G401 (cell line): ENCODE measurements at regions not wholly inside any gene's neighbourhood (a gene's known extent, or its start where the extent isn't known, plus 50 kb on each side); places are given as distances from the start of the nearest gene placed in this dataset.
A peak's percentile ranks its signal among the peaks of the same experiment; 100 is the strongest.

Experiments
- DNase-seq: peaks from one replicate; pipeline ENCODE4 v3.0.0-alpha.2; 2015; ENCODE audit warnings: low spot score
- in situ Hi-C: cut with HindIII; loops from 2 replicates; pipeline ENCODE4 v1.10.0; 2016; ENCODE audit warnings: low sequenced_read_pairs, mixed read lengths

DNA sequence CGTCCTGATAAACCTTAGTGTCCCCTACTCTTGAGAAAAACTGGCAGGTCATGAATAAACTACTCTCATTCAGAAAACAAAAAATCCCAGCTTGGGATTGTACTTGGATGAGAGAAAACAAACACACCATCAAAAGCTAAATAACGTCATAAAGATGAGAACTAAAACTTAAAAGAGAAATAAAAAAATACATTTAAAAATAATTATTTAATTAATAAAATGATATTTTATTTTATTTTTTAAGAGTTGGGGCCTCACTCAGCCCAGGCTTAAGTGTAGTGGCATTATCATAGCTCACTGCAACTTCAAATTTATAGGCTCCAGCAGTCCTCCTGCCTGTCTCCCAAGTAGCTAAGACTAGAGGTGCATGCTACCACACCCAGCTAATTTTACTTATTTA is 125.4 kb upstream of the CA10 start:
- in situ Hi-C loops = no loop called here
- DNase-seq = no peak

DNA sequence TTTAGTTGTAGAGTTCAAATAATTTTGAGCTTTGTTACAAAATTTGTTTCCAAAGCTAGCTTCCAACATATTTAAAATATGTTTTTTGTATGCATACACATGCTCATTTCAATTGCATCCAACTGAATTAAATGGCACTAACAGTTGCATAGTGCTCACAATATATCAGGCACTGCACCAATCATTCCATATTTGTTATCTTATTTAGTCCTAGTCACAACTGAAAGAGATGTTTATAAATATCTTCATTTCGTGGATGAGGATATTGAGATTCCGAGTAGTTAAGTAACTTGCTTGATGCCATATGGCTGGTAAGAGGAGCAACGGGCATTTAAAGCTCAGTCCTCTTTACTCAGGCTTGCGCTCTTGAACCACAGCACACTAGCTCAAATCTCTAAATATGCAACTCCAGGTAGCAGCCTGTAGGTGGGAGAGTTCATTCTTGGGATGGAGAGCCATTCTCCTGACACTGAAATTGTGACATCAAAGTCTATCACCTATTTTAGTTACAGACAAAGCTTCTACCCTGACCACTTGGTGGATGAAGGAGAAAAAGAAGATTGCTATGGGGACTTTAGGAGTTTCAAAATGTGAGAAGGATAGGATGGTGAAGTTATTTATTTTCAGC is 118.0 kb upstream of the CA10 start:
- in situ Hi-C loops = no loop called here
- DNase-seq = no peak

DNA sequence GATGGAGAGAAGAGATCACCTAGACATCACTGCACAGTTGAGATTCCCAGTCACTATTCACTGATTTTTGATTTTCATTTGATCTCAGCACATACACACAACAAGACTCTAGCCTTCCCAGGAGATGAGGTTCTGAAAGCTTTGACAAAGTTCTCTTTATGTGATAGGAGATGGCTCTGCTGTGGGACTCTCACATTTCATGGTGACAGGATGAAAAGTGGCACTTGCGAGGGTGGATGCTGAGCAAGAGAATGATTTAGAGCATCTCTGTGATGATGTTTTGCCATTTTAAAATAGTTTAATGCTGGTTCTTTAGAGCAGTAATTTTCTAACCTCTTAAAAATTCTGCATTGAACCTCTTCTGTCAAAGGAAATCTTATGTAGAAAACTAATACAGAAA is 113.3 kb upstream of the CA10 start:
- no peak for DNase-seq
- in situ Hi-C loops = no loop called here

DNA sequence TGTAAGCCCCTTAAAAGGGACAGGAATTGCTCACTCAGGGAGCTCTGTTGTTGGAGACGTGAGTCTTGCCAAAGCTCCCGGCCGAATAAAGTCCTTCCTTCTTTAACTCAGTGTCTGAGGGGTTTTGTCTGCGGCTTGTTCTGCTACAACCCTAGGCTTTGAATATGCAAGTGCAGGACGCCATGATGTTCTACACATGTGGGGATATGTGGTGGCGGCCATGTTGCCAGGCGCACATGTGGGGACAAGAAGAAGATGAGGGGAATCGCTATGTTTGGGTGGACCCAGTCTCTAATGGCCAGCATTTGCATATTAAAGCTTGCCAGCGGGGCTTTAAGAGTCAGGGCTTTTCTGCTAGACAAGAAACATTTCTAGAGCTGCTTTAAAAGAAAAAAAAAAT is 96.8 kb upstream of the CA10 start:
- no peak for DNase-seq
- in situ Hi-C loops = no loop called here

DNA sequence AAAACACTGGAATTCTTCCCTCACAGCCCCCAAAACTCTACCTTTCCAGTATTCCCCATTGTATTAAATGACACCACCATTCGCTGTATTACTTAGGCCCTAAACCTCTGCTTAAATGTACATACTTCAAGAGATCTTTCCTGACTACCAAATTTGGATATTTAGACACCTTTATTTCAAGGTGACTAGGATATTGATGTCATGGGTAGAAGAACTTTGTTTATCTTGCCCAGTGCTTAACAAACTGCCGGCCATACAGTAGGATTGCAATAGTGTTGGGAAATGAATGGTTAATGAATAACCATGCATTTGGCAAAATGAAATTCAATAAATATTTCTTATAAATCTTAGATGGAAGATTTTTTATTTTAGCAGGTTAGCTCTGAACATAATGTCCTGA is 86.2 kb upstream of the CA10 start:
- no peak for DNase-seq
- in situ Hi-C loops = no loop called here

DNA sequence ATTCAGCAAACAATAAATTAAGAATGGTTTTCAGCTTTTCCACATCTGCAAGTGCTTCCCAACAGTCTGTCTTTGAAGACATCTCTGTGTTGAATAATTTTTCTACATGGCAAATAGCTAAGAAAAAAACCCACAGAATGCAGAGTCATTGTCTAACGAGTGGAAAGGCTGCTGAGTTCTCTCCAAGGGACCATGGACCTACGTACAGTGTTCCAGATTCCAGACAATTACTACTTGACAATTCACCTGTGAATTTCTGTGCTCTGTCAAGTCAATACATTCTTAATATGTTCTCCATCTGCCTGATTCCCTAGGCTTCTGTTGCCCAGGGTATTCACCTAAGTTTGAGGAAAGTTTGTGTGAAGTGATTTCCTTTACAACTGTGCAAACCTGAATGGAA is 83.8 kb upstream of the CA10 start:
- DNase-seq = no peak
- in situ Hi-C loops = no loop called here

DNA sequence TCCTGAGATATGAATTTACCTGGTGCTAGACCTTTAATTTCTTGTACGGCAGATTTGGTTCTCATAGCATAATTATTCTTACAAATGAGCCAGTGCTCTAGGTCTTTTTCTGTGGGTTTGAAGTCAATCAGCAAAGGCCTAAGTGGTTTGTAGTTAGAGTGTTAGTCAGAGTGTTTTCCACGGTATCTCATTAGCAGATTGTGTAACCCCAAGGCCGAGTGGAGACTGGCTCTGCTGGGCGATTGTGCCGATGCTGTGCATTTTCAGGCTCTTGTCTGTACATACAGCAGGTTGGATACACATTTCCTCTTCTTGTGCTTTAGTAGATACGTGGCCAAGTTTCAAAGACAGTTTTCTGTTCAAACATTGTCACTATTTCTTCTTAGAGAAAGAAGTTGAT is 78.6 kb upstream of the CA10 start:
- in situ Hi-C loops = no loop called here

DNA sequence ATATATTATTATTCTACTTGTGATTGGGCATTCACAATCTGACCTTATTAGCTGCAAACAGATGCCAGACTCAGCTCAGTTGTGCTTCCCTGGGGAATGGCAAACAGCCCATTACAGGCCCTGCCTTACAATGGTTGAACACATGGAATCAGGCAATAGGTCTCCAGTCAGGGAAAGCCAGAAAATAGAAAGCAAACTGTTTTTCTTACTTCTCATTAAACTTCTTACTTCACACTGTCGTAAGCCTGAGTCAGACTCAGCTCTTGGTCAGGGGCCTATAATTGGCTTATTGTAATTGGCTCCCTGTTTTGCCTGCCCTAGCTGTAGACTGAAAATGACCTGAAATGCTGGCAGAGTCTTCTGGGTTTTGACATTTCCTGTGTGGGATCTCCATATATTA is 77.0 kb upstream of the CA10 start:
- in situ Hi-C loops = no loop called here
- DNase-seq = no peak

More for the DNA sequence above, 78.6 kb upstream of the CA10 start:
- no peak for DNase-seq

DNA sequence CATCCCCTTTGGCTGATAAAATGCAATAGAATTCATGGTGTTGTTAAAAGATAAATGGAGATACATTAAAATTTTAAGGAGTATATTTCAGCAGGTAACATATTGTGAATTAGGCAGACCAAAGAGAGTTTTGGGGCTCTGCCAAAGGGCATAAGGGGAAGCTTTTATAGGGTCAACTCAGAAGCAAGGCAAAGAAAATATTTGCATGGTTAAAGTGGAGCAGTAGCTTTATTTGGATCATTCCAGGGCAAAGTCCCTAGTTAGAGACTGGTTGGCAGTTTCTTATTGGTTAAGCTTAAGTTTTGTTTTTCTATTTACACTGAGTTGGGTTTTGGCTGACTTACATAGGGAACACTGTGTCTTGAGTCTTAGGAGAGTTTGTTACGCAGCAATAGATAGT is 75.1 kb upstream of the CA10 start:
- in situ Hi-C loops = no loop called here
- no peak for DNase-seq

DNA sequence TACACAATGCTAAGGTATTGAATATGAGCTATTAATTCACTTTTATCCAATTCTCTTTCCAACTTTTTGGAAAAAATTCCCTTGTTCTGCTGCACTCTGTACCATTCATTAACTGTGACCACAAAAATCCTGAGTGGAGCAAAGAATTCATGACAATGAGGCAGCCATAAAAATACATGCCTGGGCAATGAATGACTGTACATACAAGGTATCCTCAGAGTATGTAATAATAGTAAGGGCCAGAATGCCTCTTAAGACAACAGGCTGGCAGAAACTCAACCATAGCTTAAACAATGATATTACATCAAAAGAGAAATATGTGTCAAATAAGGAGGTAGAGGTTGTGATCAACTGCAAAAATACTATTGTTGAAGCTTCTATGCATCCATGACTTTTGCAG is 74.7 kb upstream of the CA10 start:
- in situ Hi-C loops = no loop called here
- DNase-seq = no peak

DNA sequence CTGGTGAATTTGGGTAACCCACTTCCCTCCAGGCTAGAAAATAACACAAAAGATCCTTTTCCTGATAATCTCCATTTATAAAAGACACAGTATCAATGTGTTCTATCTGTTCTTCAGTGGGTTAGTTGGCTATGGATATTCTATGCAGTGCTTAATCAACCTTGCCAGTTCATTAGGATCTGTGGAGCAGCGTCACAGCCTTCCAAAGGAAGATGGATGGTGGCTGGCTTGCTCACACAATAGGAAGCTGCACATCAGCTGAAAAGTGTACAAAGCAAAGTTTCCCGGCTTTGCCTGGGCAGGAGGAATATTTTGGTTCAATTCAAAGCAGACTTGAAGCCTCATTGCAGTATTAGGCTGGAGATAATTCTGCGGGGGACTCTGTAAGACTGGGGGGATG is 70.3 kb upstream of the CA10 start:
- in situ Hi-C loops = no loop called here
- no peak for DNase-seq

DNA sequence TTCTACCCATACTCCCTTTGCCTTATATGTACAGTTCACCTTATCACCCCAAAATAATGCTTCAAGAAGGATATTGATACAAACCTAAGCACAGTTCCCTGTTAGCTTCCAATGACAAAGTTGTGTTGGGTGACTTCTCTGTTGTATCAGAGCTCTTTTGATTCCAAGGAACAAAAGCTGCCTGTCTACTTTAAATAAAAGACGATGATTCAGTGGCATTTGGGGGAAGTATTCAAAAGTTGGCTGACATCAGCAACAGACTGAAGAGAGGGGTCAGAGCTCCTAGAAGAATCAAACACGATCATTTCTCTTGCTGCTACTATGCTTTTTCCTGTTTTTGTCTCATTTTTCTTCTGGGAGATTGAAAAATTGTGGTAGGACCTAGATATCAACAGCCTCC is 69.4 kb upstream of the CA10 start:
- no peak for DNase-seq
- in situ Hi-C loops = no loop called here

DNA sequence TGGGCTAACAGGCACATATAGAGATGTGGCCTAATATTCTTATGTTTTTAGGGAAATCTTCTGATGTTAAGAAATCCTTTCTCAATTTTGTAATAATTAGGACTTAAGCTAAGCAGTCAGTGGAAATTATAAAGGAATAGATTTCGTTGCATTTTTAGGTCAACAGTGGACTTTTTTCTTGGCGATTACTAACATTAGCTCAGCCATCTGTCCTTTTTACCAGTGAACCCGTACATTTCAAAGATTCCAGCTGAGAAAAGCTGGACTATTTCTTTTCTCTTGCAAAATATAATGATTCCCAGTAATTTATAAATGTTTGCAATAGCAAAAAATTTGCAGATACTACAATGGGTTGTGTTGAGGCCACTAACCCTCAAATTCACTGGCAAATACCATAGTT is 54.9 kb upstream of the CA10 start:
- DNase-seq = peak; percentile 84
- in situ Hi-C loops = no loop called here

DNA sequence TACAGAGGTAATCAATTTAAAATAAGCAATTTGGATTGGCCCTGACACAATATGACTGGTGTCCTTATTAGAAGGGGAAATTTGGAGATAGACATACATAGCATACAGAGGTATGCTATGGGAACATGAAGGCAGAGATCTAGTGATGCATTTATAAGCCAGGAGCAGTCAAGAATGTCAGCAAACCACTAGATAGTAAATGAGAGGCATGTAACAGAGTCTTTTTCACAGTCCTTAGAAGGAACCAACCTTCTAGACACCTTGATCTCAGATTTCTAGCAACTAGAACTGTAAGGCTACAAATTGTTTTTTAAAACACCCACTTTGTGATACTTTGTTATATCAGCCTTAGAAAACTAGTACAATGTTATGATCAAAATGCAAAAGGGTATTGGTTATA is 54.3 kb upstream of the CA10 start:
- in situ Hi-C loops = no loop called here
- DNase-seq = peak; percentile 60

DNA sequence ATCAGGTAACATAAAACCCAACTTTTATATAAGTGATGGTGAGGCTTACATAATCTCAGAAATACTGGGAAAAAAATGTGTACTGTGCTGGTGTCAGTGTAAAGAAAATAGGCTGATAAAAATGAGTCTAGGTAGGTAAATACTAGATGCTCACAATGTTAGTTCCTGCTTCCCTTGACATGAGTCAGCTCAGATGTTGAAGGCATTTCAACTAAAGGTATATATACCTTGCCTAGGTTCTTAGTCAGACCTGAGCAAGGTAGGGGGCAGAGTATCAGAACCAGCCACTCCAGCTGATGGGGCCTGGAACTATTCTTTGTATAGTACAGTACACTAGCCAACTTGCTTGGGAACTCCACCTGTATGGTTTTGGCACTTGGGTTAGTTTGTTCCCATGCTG is 51.0 kb upstream of the CA10 start:
- no peak for DNase-seq

More for the DNA sequence above, 51.0 kb upstream of the CA10 start:
- in situ Hi-C loops = no loop called here
